LNCaP clone FGC (cell line): ENCODE measurements at regions not wholly inside any gene's neighbourhood (a gene's known extent, or its start where the extent isn't known, plus 50 kb on each side); places are given as distances from the start of the nearest gene placed in this dataset.

ENCODE experiments used
- DNase-seq: peaks from one replicate; pipeline ENCODE4 v3.0.0-alpha.2; 2011; ENCODE audit warnings: low read depth
- H3K4me3 ChIP-seq: 2 replicates; pipeline ENCODE4 v1.5.1; 2011; ENCODE audit warnings: mild to moderate bottlenecking, low read depth, low read length, control low read depth
- TF ChIP-seq, protein P1 (sequence below): IDR thresholded peaks from 2 replicates; pipeline ENCODE4 v1.5.1; 2012; ENCODE audit warnings: mild to moderate bottlenecking; ENCODE audit not compliant: control insufficient read depth, insufficient read depth; ENCODE audit errors: extremely low read depth

DNA sequence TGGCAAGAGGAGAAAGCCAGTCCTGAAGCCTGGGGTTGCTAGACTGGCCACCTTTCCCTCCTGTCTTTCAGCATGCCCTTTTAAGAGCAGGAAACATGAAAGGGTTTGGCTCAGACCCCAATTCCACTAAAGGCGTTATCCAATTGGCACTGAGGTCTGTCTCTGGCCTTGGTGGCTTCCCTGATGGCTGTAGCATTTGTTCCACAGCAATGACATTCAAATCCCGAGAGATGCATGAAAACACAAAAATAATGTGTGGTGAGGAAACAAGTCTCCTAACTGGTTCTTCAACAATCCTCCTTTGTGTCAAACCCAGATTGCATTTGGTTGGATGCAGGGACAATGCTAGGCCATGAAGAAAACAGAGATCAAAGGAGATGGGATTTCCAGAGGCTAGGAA lies 56.5 kb upstream of the ADTRP start:
- H3K4me3 ChIP-seq, result no peak overlapping the region
- TF ChIP-seq, protein P1, sequence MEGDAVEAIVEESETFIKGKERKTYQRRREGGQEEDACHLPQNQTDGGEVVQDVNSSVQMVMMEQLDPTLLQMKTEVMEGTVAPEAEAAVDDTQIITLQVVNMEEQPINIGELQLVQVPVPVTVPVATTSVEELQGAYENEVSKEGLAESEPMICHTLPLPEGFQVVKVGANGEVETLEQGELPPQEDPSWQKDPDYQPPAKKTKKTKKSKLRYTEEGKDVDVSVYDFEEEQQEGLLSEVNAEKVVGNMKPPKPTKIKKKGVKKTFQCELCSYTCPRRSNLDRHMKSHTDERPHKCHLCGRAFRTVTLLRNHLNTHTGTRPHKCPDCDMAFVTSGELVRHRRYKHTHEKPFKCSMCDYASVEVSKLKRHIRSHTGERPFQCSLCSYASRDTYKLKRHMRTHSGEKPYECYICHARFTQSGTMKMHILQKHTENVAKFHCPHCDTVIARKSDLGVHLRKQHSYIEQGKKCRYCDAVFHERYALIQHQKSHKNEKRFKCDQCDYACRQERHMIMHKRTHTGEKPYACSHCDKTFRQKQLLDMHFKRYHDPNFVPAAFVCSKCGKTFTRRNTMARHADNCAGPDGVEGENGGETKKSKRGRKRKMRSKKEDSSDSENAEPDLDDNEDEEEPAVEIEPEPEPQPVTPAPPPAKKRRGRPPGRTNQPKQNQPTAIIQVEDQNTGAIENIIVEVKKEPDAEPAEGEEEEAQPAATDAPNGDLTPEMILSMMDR, result no peak
- no peak for DNase-seq

DNA sequence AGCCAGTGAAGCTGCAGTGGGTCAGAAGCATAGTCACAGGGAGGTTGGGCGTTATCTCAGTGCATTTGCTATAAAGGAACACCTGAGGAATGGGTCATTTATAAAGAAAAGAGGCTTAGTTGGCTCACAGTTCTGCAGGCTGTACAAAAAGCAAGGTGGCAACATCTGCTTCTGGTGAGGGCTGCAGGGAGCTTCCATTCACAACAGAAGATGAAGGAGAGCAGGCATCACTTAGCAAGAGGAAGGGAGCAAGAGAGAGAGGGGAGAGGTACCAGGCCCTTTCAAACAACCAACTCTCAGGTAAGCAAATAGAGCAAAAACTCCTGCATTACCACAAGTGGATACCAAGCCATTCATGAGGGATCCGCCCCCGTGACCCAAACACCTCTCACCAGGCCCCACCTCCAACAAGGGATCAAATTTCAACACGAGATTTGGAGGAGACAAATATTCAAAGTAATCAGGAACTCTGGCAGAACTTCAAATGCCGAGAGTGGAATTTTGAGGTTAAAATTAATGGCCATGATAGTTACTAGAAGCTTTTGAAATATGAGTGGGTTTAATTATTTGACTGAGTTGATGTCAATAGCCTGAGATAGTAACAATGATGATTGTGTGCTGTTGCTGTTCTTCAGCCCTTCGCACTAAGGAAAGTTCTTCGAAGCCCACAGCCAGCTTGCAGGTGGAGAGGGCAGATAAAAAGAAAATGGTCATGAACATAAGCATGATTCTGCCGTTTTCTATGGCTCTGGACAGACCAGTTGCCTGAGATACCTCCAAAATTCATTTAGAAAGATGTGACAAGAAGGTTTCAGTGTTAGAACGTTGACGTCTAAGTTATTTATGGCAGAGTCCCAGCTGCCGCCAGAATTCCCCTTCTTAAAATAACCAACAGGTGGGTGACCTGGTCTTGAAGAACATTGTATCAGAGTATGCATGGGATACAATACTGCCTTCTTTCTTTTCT lies 55.3 kb upstream of the ADTRP start:
- TF ChIP-seq, protein P1, result no peak
- no peak overlapping the region for H3K4me3 ChIP-seq
- DNase-seq, result no peak

DNA sequence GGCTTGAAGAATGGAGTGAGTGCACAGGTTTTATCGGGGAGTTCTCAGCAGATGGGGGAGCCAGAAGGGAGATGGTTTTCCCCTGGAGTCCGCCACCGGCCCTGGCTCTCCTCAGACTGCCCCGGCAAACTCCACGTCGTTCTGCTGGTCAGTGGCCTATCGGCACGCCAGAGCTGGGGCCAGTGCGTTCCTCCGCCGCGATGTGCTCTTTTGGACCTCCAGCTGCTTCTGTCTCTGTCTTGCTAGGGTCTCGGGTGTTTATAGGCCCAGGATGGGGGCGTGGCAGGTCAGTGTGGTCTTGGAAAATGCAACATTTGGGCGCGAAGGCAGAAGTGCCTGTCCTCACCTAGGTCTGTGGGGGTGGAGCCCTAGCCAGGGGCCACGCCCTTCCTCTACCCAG lies 53.0 kb upstream of the ADTRP start:
- TF ChIP-seq, protein P1, result no peak
- H3K4me3 ChIP-seq, result no peak overlapping the region
- DNase-seq, result no peak

DNA sequence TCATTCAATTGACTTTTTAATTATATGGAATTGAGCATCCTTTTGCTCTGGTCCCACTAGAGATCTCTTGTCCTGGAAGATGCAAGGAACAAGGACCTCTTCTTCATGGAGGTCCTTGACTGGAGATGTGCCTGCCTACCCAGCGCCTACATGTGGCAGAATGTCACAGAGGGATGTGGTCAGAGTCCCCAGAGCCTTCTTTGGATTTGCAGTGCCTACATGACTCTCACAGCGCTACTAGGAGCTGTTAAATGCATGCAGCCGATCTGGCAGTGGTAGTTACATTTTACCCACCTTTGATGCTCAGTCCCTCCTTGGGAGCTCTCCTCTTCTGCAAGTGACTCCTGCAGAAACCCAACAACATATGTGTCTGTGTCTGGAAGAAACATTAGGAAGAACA lies 51.9 kb upstream of the ADTRP start:
- no peak for DNase-seq
- TF ChIP-seq, protein P1, result no peak
- no peak overlapping the region for H3K4me3 ChIP-seq

DNA sequence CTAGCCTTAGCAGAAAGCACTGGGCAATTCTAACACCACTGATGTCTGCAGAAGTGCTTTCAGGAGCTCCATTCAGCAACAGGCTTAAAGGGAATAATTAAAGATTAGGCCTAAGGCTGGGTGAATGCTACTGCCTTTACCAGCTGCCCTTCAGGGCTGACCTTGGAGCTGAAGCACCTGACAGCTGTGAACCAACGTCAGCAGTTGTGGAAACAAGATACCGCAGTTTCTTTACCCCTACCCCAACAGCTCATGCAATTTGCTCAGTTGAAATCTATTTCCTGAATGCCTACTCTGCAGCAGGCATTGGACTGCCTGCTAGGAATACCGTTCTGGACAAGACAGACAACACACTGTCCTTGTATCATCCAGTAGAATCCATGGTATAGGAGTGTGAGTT lies 51.5 kb upstream of the ADTRP start:
- TF ChIP-seq, protein P1, result no peak
- no peak overlapping the region for H3K4me3 ChIP-seq
- DNase-seq, result no peak

DNA sequence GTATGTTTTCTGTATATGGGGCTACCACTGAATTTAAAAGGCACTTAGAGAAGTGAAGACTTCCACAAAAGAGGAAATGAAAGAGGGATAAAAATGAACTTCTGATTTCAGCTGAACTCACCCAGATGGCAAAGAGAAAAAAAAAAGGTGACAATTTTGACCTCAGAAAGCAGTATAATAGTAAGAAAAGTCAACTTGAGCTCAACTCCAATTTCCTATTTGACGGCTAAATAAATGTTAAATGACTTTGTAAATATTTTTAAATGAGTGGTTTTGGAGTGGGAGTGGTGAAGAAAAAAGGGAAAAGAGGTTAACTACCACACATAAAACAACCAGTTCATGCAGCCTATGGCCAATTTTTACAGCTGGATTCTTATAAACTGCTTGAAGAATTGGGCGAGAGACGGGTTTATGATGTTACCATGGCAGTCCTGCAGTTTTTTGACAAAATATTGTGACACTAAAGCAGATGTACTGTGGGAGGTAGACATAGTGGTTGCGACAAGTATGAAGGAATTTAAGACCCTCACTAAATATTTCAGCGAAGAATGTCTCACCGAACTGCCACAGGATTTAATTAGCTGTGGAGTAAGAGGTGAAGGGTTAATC lies 49.8 kb upstream of the ADTRP start:
- TF ChIP-seq, protein P1, result no peak
- H3K4me3 ChIP-seq, result no peak overlapping the region
- DNase-seq, result no peak
